GM19438 (cell line): ENCODE measurements at regions not wholly inside any gene's neighbourhood (a gene's known extent, or its start where the extent isn't known, plus 50 kb on each side); places are given as distances from the start of the nearest gene placed in this dataset.
"Not testable (repeated sequence)": the region's sequence is repeated elsewhere in the genome, so short reads cannot be mapped to it uniquely, and the experiment has no call there.

Source experiments
- ATAC-seq: cut with Tn5 transposase; IDR thresholded peaks from one replicate; pipeline ENCODE4 v1.9.1; 2021; ENCODE audit warnings: low read depth; ENCODE audit not compliant: unreplicated experiment

DNA sequence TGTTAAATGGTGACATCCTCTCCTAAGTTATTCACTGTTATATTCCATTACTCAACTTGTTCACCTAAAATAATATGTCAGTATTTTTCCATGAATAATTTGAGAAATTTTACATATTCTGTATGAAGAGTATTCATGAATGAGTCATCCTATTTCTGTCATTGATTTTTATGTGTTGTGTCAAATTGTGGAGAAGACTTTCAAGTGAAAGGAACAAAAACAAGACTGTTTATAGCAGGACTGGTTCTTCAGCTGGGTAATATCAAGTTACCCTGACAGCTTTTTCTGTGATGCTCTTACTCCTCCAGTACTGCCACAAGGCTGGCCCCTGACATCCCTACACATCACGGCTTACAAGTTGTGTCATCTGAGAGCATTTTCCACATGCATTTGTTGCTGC, 847.7 kb downstream of the NCAM2 start:
- no peak for ATAC-seq

DNA sequence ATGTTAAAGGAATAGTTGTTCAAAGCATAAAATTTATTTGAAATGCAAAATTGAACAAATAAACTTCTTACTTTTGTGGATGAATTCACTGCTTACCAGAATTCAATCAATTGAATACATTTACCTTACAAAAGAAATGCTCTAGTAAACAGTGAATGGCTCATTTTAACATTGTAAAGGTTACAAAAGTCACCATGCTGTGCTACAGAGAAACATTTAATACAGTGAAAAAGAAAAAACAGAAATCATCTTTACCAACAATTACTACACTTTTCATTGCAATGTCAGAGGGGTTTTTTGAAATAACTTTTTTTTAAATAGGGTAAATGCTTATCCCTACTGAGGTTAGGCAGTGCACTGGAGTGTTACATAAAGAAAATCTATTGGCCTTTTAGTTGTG, 853.0 kb downstream of the NCAM2 start:
- ATAC-seq = no peak

DNA sequence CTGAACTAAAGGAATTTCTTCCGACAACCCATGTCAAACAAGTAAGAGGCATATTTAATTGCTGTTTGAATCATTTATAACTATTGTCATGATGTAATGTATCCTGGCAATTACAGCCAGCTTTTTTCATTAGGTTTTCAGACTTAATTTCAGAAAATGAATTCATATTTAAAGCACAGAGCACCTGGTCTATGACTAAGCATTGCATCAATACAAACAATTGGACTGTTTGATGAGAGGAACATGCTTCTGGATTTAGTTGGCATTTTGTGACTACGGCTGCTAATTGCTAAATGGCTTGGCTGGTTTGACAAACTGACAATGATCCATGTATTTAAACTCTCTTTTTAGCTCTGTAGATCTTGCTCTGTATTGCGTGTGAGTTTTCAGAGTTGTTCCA, 853.4 kb downstream of the NCAM2 start:
- ATAC-seq = no peak

DNA sequence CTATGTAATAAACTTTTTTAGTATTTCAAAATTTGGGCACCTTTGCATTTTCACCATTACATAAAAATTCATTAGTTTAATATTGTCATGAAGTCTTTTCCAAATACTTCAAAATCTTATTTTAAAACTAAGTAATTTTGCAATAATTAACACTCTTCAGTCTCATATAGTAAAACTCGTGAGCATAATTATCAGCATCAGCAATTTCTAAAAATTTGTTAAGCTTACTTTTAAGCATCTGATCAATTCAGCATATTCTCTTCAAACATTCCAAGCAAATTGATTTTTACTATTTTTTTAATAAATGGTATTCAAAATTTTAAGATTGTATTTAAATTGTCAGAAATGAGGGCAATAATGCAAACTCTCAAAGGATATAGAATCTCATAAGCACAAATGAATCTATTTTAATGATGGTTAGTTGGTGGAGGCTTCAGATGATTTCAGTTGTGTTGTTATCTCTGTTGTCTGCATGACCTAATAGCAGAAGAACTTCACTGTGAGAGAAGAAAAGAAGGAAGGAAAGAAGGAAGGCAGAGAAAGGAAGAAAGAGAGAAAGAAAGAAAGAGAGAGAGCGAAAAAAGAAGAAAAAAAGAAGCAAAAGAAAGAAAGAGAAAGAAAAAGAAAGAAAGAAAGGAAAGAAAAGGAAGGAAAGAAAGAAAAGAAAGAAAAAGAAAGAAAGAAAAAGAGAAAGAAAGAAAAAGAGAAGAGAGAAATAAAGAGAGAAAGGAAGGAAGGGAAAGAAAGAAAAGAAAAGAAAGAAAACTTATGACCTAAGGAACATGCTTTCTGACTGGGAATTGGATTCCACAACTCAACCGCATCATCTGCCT, 860.5 kb downstream of the NCAM2 start:
- no peak for ATAC-seq

DNA sequence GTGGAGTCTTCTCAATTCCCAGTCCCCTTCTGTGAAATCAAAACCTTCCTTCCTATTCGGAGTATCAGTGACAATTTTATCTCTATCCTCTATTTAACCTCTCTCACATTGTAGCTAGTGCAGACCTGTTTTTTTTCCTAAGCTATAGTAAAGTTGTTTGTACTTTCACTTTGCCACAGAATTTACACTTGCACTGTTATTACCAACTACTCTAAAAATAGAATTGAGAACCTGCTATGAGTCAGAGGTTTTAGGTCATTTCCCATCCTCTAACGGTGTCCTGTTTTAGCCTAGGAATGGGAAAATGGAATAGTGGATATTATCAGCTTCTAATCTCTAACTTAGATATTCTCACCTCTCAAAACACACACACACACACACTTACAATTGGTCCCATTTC, 862.7 kb downstream of the NCAM2 start:
- ATAC-seq = no peak

DNA sequence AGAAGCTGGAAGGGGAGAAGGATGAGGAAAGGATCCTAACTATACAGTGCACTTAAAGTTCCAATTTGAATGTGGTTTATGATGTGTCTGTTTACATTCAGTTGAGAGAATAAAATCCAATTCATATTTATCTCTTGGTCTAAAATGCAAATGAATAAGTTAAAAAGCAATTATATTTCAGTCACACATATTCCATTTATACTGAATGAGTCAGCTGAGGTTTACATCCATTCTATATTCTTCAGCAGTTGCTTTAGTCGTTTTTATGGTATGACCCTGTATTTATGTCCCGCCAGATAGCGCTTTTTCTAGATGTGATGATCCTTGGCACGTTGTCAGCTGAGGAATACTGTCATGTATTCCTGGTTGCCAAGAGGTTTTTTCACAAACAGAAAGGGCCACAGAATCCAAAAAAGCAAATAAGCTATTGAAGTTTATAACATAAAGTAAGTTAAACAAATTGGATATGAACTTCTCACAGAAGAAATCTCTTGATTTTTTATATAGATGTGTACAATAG, 866.2 kb downstream of the NCAM2 start:
- ATAC-seq = no peak

DNA sequence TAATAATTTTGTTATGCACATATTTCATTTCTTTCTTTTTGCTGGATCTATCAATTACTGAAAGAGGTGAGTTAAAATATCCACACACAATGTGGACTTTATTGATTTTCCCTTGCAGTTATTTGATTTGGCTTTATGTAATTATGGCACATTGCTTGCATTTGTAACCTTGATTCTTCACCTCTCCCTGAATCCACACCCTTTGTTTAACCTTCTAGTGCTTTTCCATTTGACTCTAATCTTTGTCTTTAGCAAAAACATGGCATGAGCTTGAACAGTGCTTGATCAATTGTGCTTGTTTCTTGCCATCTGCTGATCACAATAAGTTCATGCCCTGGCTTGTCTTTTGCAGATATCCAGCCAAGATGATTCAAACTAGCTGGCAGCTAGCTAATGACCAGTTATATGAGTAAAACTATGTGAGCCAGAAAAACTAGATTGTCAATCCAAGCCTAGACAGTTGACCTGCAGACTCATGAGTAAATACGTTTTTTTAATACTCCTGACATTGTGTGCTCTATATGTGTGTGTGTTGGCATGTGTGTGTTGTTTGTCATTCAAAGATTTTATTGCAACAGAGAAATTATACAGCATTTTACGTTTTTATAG, 899.2 kb downstream of the NCAM2 start:
- no peak for ATAC-seq

DNA sequence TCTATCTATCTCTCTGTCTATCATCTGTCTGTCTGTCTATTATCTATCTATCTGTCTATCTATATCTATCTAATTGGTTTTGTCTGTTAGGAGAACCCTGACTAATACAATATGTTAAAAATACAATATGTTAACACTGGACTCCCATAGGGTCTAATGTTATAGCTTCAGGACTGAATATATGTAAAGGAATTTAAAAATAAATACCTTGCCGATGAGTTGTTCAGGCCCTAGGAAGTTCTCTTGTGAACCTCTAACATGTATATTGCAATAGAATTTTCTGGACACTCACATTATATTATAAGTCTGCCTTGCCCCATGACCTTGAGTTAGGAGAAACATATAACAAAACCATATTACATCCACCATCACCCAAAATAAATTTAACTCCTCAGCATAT, 900.6 kb downstream of the NCAM2 start:
- no peak for ATAC-seq

DNA sequence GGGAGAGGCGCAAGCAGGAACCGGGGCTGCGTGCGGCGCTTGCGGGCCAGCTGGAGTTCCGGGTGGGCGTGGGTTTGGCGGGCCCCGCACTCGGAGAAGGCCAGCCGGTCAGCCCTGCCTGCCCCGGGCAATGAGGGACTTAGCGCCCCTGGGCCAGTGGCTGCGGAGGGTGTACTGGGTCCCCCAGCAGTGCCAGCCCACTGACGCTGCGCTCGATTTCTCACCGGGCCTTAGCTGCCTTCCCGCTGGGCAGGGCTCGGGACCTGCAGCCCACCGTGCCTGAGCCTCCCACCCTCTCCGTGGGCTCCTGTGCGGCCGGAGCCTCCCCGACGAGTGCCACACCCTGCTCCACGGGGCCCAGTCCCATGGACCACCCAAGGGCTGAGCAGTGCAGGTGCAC, 904.2 kb downstream of the NCAM2 start:
- not testable (repeated sequence) for ATAC-seq

DNA sequence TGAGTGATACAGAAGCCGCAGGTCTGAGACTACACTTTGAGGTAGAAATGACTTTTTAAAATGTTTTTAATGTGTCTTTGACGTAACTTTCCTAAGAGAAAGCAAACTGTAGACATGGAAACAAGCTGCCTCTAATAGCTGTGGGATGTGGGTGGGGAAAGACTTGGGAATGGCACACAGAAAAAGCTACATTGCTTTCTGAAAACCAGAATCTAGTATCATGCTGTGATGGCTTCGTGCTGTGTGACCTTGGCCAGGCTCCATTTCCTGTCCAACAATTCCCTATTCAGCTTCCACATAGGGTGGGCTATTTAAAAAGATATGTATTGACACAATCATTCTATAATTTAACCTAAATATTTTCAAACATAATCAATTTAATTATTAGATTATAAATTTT, 909.1 kb downstream of the NCAM2 start:
- ATAC-seq = no peak

DNA sequence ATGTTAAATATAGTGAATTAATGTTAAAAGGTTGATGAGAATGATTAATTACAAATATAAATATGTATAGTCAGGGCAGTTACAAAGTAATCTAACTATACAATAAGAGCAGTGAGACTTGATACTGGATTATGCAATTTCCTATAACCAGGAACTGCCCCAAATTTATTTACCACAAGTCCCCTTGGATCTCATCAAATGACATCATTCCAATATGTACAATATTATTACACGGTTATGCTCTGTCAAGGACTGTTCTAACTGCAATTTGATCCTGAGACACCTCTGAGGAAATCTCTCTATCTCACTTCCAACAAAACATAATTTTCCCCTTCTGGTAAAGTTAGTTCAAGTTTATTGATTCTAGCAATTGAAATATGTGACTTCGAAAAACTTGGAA, 917.6 kb downstream of the NCAM2 start:
- ATAC-seq = no peak

DNA sequence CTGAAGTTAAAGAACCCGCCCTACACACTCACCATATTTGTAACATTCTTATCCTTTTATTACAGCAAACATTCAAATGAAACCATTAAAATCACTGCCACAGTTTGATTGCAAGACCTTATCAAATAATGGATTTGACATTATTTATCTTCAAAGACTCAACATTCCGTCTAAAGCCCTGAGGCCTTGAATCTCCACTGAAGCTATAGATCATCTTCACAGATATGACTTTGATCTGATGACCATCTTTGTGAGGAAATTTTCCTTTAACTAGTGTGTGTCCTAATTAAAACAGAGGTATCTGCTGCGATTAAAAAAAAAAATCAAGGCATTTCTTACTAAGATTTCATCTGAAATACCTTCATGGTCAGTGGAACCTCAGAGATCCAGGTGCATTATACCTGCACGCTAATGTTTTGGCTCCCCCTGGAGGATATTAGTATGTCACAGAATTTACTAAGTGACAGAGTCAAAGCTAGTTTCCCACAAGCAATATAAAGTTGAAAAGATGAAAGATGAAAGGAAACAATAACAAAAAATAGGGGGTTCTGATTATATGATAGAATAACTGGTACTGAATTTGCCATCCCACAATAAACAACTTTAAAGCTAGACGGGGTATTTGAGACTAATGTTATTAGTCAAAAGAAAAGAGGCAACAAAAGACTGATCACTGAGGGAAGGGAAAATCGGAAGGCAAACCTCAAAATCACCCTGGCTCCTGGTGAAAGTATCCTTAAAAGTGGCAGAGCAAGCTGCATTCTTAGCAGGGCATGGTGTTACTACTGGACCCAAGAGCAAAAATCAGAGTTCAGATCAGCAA, 923.4 kb downstream of the NCAM2 start:
- ATAC-seq = no peak

DNA sequence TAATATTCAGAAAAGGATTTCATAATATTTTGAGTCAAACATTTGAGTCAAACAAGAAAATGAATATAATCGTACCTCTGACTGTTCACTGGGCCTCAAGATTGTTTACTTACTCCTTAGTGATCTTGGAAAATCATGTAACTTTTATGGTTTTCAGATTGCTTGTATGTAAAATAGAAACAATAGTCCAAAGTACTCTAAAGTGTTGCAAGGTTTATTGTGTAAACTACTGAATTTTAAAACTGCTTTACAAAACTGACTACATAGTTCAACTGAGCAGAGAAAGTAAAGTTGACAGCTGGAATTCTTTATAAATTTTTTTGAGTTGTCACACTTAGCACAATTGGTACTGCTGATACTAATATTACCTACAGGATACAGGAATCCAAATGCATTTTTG, 931.0 kb downstream of the NCAM2 start:
- no peak for ATAC-seq

DNA sequence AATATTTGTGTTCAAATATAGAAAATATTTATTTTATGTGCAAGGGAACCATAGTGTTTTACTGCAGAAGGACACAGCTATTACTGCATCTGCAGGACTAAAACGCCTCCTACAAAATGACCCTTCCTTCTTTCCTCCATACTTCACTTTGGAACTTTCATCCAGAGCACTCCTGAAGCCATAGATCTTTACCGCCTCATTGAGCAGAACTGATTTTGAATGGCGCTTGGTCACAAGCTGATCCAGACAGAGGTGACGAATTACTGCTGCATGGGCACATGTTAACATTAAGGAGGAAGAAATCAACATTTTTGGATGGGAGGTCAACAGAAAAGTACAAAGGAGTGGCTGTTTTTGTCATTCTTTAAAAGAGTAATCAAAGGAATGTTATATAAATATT, 931.6 kb downstream of the NCAM2 start:
- ATAC-seq = no peak

DNA sequence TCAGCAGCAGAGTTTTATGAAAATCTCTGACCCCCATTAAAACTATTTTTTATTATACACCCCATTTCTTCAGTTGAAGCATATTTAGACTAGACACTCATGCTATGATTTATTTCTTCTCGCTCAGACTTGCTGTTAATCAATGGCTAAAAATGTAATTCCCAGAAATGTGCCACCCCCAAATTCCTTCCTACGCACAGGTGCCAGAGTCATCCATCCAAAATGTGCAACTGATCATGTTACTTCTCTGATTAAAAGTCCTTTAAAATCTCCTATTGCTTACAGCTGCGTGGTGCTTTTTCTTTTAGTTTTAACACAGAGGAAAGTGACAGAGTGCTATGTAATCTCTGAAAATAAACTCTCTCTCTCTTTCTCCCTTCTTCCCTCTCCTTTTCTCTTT, 954.4 kb downstream of the NCAM2 start:
- no peak for ATAC-seq

DNA sequence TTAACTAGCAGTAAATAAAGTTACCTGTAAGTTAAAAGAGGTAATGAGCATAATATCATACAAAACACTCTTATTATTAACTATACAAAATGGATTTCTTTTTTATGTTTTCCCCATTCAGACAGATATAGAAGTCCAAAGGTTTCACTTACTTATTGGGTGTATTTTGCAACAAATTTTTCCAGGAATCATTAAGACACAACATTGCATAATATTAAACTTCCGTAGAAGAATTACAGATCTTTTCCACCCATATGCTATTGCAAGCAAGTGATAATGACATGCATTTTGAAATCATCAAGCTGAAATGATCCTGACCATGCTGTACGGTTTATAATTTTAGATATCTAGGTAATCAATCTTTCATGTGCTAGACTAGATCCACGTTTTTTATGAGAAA, 957.0 kb downstream of the NCAM2 start:
- ATAC-seq = no peak

DNA sequence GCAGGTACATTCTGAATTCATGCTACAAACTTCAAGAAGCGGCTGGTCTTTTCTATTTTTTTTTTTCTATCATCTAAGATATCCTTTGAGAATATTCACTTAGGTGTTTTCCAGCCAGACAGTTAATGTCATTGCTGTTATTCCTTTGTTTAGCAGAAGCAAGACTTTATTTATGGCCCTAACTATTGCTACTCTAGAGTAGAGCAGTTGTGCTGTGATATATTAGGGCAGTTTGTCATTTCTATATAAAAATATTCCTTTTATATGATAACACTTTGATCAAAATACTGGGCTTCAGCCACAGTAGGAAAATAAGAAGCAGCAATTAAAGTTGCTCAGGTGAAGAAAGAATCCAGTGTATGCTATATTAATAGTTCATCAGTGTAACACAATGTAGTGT, 959.3 kb downstream of the NCAM2 start:
- no peak for ATAC-seq

DNA sequence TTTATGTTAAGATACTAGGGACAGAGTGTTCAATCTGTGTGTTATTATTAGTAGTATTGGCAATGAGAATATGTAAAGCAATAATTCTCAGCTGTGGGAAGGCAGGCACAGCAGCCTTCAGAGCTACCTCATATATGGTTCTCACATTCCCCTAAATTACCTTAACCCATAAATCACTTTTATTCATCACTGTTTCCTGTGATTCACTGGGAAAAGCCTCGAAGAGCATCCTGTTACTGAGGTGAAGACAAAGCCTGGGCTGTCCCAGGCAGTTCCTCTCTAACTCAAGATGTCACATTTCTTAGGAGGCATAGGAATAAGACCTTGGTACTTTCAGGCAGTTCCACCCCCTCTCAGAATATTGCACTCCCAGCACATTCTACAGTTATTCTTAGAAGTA, 965.7 kb downstream of the NCAM2 start:
- no peak for ATAC-seq

DNA sequence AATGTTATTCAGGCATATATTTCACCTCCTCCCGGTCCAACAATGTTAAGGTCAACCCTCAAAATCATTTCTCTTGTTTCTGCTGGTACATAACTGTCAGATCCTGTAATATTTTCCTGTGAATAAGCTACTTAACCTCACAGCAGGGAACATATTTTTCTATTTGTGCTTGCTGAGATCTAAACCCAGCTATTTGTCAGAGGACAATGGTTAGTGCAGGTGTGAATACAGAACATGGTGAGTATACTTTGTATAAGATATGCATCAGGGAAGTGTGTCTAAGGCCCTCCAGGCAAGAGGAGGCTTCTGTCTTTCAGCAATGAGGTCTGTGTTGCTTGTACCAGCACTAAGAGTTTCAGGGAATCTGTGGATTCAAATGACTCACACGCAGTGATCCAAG, 970.6 kb downstream of the NCAM2 start:
- no peak for ATAC-seq

DNA sequence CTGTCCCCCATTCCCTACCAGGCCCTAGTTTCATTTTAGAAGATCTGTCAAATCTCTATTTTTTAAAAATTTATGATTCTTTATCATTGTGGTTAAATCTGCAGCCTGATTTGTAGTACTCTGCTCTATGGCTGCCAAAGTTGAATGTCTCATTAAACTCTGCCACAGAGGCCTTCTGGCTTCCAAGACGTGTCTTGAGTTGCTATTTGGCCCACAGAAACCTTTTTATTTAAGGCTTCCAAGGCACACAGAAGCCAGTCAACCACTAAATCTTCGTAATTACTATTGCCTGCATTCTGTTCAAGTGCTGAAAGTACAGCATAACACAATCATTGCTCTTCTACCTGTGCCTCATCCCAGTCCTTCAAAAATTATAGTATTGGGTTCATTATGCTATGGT, 971.0 kb downstream of the NCAM2 start:
- ATAC-seq = no peak

DNA sequence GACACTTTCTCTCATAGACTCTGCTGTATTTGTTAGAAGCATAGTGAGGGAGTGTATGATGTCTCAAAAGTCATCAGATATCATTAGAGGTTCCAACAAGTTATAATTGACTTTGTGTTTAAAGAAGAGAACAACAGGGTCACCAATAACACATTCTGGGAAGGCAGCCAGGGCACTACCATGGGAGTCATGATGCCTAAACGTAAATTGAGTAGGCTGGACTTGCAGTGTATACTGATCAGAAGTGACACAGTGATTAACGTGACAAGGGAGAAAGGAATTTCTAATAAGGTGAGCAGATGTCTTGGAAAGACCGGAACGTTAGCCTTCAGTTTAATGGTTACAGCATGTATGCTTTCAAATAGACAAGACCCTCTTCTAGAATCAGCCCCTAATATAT, 973.2 kb downstream of the NCAM2 start:
- no peak for ATAC-seq
